ENCODE measurements at regions not wholly inside any gene's neighbourhood (a gene's known extent, or its start where the extent isn't known, plus 50 kb on each side); places are given as distances from the start of the nearest gene placed in this dataset.
"Not testable (repeated sequence)": the region's sequence is repeated elsewhere in the genome, so short reads cannot be mapped to it uniquely, and the experiment has no call there.

GRCh38 chr3:95733336-95733735 lies 1081.1 kb upstream of the EPHA6 start:
- no peak for DNase-seq (ENCODE audit: low spot score)
- TF ChIP-seq EZH2 (IDR thresholded peaks at IDR 0.05; ENCODE audit: borderline replicate concordance, low read depth, low read length, poor library complexity, severe bottlenecking) = no peak
- Histone ChIP-seq H3K36me3 (ENCODE audit: insufficient read depth, low read length, poor library complexity, severe bottlenecking) (no peaks in the 10 kb centered on the region), H3K9me3 (ENCODE audit: low read depth, low read length, poor library complexity, severe bottlenecking) (peaks cover 32% of the 10 kb centered on the region), H3K4me3 (ENCODE audit: low read depth, low read length, poor library complexity, severe bottlenecking) (no peak overlapping the region), H3K27ac (ENCODE audit: low read depth, low read length, poor library complexity, severe bottlenecking) (no peak overlapping the region), H3K27me3 (replicated peaks; ENCODE audit: insufficient read depth, low read depth, low read length, poor library complexity) (no peaks in the 10 kb centered on the region), H3K4me1 (ENCODE audit: insufficient read depth, low read length, poor library complexity, severe bottlenecking) (no peaks in the 10 kb centered on the region)
- BruUV-seq (replicated peaks) = no TSS peak
- CTCF ChIA-PET = no interaction called here
- intact Hi-C loops (cut with micrococcal nuclease; ENCODE audit: unreplicated experiment) = no loop called here
- POLR2A ChIA-PET (ENCODE audit: low non-redundant PET) = no interaction called here

DNA sequence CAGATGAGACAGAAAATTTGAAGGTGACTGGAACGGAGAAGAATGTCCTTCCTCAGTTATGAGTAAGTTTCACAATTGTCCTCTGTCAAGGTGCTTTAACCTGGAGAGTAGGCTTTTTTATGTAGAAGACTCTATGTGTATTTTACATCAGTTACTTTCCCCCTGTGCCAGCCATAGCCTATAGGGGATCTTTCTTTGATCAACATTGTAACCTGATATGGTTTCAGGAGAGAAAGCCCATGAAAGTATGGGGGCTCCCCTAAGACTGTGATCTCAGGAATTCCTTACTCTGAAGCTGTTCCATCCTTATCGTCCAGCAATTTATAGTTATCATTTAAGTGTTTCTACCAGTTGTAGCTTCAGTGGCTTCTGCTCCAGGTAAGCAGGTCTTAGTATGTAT lies 1076.3 kb upstream of the EPHA6 start:
- DNase-seq (ENCODE audit: low spot score) = no peak
- ChIA-PET CTCF (no interaction called here), POLR2A (ENCODE audit: low non-redundant PET) (no interaction called here)
- no peaks in the 10 kb centered on the region for H3K36me3 ChIP-seq (ENCODE audit: insufficient read depth, low read length, poor library complexity, severe bottlenecking)
- intact Hi-C loops (cut with micrococcal nuclease; ENCODE audit: unreplicated experiment) = no loop called here
- TF ChIP-seq CTCF (conservative IDR thresholded peaks at IDR 0.05; ENCODE audit: low read depth, low read length) (no peak), EZH2 (IDR thresholded peaks at IDR 0.05; ENCODE audit: borderline replicate concordance, low read depth, low read length, poor library complexity, severe bottlenecking) (no peak)
- no peaks in the 10 kb centered on the region for H3K27me3 ChIP-seq (replicated peaks; ENCODE audit: insufficient read depth, low read depth, low read length, poor library complexity)
- no peak overlapping the region for H3K4me3 ChIP-seq (ENCODE audit: low read depth, low read length, poor library complexity, severe bottlenecking)
- no peak overlapping the region for H3K27ac ChIP-seq (ENCODE audit: low read depth, low read length, poor library complexity, severe bottlenecking)
- no TSS peak for BruUV-seq (replicated peaks)
- no peaks in the 10 kb centered on the region for H3K4me1 ChIP-seq (ENCODE audit: insufficient read depth, low read length, poor library complexity, severe bottlenecking)
- peaks cover 21% of the 10 kb centered on the region for H3K9me3 ChIP-seq (ENCODE audit: low read depth, low read length, poor library complexity, severe bottlenecking)

GRCh38 chr3:95744896-95745295 lies 1069.5 kb upstream of the EPHA6 start:
- H3K9me3 ChIP-seq (ENCODE audit: low read depth, low read length, poor library complexity, severe bottlenecking); H3K4me3 ChIP-seq (ENCODE audit: low read depth, low read length, poor library complexity, severe bottlenecking); intact Hi-C loops (cut with micrococcal nuclease; ENCODE audit: unreplicated experiment); DNase-seq (ENCODE audit: low spot score); H3K36me3 ChIP-seq (ENCODE audit: insufficient read depth, low read length, poor library complexity, severe bottlenecking); BruUV-seq (replicated peaks); H3K27ac ChIP-seq (ENCODE audit: low read depth, low read length, poor library complexity, severe bottlenecking); CTCF ChIA-PET; H3K4me1 ChIP-seq (ENCODE audit: insufficient read depth, low read length, poor library complexity, severe bottlenecking); H3K27me3 ChIP-seq (replicated peaks; ENCODE audit: insufficient read depth, low read depth, low read length, poor library complexity); POLR2A ChIA-PET (ENCODE audit: low non-redundant PET): not testable (repeated sequence)

- Histone ChIP-seq H3K4me1 (ENCODE audit: insufficient read depth, low read length, poor library complexity, severe bottlenecking) (no peaks in the 10 kb centered on the region), H3K4me3 (ENCODE audit: low read depth, low read length, poor library complexity, severe bottlenecking) (no peak overlapping the region), H3K9me3 (ENCODE audit: low read depth, low read length, poor library complexity, severe bottlenecking) (peaks cover 18% of the 10 kb centered on the region), H3K36me3 (ENCODE audit: insufficient read depth, low read length, poor library complexity, severe bottlenecking) (no peaks in the 10 kb centered on the region), H3K27ac (ENCODE audit: low read depth, low read length, poor library complexity, severe bottlenecking) (no peak overlapping the region), H3K27me3 (replicated peaks; ENCODE audit: insufficient read depth, low read depth, low read length, poor library complexity) (no peaks in the 10 kb centered on the region)
- no peak for TF ChIP-seq CTCF (conservative IDR thresholded peaks at IDR 0.05; ENCODE audit: low read depth, low read length)
- TF ChIP-seq EZH2 (IDR thresholded peaks at IDR 0.05; ENCODE audit: borderline replicate concordance, low read depth, low read length, poor library complexity, severe bottlenecking) = no peak
- ChIA-PET CTCF (no interaction called here), POLR2A (ENCODE audit: low non-redundant PET) (no interaction called here)
- intact Hi-C loops (cut with micrococcal nuclease; ENCODE audit: unreplicated experiment) = no loop called here
- no TSS peak for BruUV-seq (replicated peaks)
- no peak for DNase-seq (ENCODE audit: low spot score)
Measured at GRCh38 chr3:95750097-95750496, 1064.3 kb upstream of the EPHA6 start.

All from A673 (cell line).